ENCODE measurements at regions not wholly inside any gene's neighbourhood (a gene's known extent, or its start where the extent isn't known, plus 50 kb on each side); places are given as distances from the start of the nearest gene placed in this dataset.

- TF ChIP-seq CTCF (conservative IDR thresholded peaks at IDR 0.05; ENCODE audit: low read length) (no peak), EZH2phosphoT487 (IDR thresholded peaks at IDR 0.05; ENCODE audit: borderline replicate concordance) (no peak)
Measured at GRCh38 chr4:19631814-19632213, 619.9 kb upstream of the SLIT2 start.

All from Loucy (cell line).